ENCODE measurements at regions not wholly inside any gene's neighbourhood (a gene's known extent, or its start where the extent isn't known, plus 50 kb on each side); places are given as distances from the start of the nearest gene placed in this dataset.

DNA sequence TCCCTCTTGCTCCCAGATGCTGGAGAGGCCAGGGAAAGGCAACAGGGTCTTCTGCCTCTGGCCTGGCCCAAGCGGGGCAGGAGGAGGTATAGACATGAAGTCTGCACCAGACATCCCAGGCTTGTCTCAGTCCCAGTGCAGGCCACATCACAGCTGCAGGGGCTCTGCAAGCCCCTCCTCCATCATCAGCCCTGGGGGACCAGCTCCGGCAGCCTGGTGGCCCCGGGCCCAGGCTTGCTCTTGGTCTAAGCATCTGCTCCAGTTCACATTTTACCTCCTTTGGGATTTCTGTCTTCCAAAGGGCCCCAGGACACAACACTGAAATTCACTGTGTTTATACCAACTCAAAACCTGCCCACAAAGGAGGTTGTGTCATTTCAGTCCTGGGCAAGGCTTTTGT lies 359.4 kb downstream of the ZNF536 start:
- TF ChIP-seq, protein P1, sequence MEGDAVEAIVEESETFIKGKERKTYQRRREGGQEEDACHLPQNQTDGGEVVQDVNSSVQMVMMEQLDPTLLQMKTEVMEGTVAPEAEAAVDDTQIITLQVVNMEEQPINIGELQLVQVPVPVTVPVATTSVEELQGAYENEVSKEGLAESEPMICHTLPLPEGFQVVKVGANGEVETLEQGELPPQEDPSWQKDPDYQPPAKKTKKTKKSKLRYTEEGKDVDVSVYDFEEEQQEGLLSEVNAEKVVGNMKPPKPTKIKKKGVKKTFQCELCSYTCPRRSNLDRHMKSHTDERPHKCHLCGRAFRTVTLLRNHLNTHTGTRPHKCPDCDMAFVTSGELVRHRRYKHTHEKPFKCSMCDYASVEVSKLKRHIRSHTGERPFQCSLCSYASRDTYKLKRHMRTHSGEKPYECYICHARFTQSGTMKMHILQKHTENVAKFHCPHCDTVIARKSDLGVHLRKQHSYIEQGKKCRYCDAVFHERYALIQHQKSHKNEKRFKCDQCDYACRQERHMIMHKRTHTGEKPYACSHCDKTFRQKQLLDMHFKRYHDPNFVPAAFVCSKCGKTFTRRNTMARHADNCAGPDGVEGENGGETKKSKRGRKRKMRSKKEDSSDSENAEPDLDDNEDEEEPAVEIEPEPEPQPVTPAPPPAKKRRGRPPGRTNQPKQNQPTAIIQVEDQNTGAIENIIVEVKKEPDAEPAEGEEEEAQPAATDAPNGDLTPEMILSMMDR (IDR thresholded peaks at IDR 0.05), result no peak
- no peak for TF ChIP-seq POLR2A (IDR thresholded peaks at IDR 0.05)

Data from adrenal gland (tissue), 5 donors.